ENCODE measurements at regions not wholly inside any gene's neighbourhood (a gene's known extent, or its start where the extent isn't known, plus 50 kb on each side); places are given as distances from the start of the nearest gene placed in this dataset.
"Not testable (repeated sequence)": the region's sequence is repeated elsewhere in the genome, so short reads cannot be mapped to it uniquely, and the experiment has no call there.

- H3K36me3 Mint-ChIP-seq (ENCODE audit: low read depth): no peaks in the 10 kb centered on the region
Measured at GRCh38 chr14:55832974-55833373, 253.0 kb downstream of the KTN1 start.

GRCh38 chr14:55834390-55834789 is 254.4 kb downstream of the KTN1 start:
- H3K27me3 Mint-ChIP-seq: peaks cover 7% of the 10 kb centered on the region
- no peak overlapping the region for H3K27ac Mint-ChIP-seq
- H3K9me3 ChIP-seq (ENCODE audit: control insufficient read depth, low read length, poor library complexity, severe bottlenecking): no peaks in the 10 kb centered on the region
- peaks cover 6% of the 10 kb centered on the region for H3K4me1 Mint-ChIP-seq
- DNase-seq (no peak), ATAC-seq (no peak)
- H3K36me3 Mint-ChIP-seq (ENCODE audit: low read depth): no peaks in the 10 kb centered on the region
- H3K4me3 Mint-ChIP-seq: no peak overlapping the region

More at GRCh38 chr14:55832974-55833373, 253.0 kb downstream of the KTN1 start:
- Mint-ChIP-seq H3K27ac (no peak overlapping the region), H3K4me1 (peaks cover 6% of the 10 kb centered on the region), H3K4me3 (no peak overlapping the region), H3K27me3 (peaks cover 7% of the 10 kb centered on the region)
- DNase-seq (no peak), ATAC-seq (no peak)
- H3K9me3 ChIP-seq (ENCODE audit: control insufficient read depth, low read length, poor library complexity, severe bottlenecking): no peaks in the 10 kb centered on the region

- peaks cover 6% of the 10 kb centered on the region for H3K4me1 Mint-ChIP-seq
- no peaks in the 10 kb centered on the region for H3K36me3 Mint-ChIP-seq (ENCODE audit: low read depth)
- H3K27ac Mint-ChIP-seq: no peak overlapping the region
- no peak overlapping the region for H3K4me3 Mint-ChIP-seq
- H3K27me3 Mint-ChIP-seq: peaks cover 7% of the 10 kb centered on the region
- no peak for ATAC-seq
- H3K9me3 ChIP-seq (ENCODE audit: control insufficient read depth, low read length, poor library complexity, severe bottlenecking): no peaks in the 10 kb centered on the region
- no peak for DNase-seq
Measured at GRCh38 chr14:55835985-55836384, 256.0 kb downstream of the KTN1 start.

GRCh38 chr14:55837467-55837866 is 257.5 kb downstream of the KTN1 start:
- ATAC-seq (no peak), DNase-seq (no peak)
- H3K27me3 Mint-ChIP-seq: peaks cover 7% of the 10 kb centered on the region
- no peak overlapping the region for H3K4me3 Mint-ChIP-seq
- H3K4me1 Mint-ChIP-seq: peaks cover 4% of the 10 kb centered on the region
- H3K9me3 ChIP-seq (ENCODE audit: control insufficient read depth, low read length, poor library complexity, severe bottlenecking): no peaks in the 10 kb centered on the region
- no peak overlapping the region for H3K27ac Mint-ChIP-seq
- no peaks in the 10 kb centered on the region for H3K36me3 Mint-ChIP-seq (ENCODE audit: low read depth)

GRCh38 chr14:55838529-55839052 is 258.6 kb downstream of the KTN1 start:
- ATAC-seq (no peak), DNase-seq (no peak)
- H3K4me1 Mint-ChIP-seq: no peaks in the 10 kb centered on the region
- peaks cover 7% of the 10 kb centered on the region for H3K27me3 Mint-ChIP-seq
- no peaks in the 10 kb centered on the region for H3K36me3 Mint-ChIP-seq (ENCODE audit: low read depth)
- H3K9me3 ChIP-seq (ENCODE audit: control insufficient read depth, low read length, poor library complexity, severe bottlenecking): no peaks in the 10 kb centered on the region
- H3K27ac Mint-ChIP-seq: no peak overlapping the region
- no peak overlapping the region for H3K4me3 Mint-ChIP-seq

- H3K4me1 Mint-ChIP-seq; H3K9me3 ChIP-seq (ENCODE audit: control insufficient read depth, low read length, poor library complexity, severe bottlenecking); H3K4me3 Mint-ChIP-seq; ATAC-seq; H3K36me3 Mint-ChIP-seq (ENCODE audit: low read depth); DNase-seq; H3K27ac Mint-ChIP-seq; H3K27me3 Mint-ChIP-seq: not testable (repeated sequence)
Measured at GRCh38 chr14:55839301-55839947, 259.4 kb downstream of the KTN1 start.

GRCh38 chr14:55840821-55841220 is 260.8 kb downstream of the KTN1 start:
- no peaks in the 10 kb centered on the region for H3K36me3 Mint-ChIP-seq (ENCODE audit: low read depth)
- no peak for ATAC-seq

GRCh38 chr14:55841625-55842024 is 261.6 kb downstream of the KTN1 start:
- Mint-ChIP-seq H3K27me3 (no peaks in the 10 kb centered on the region), H3K4me3 (no peak overlapping the region), H3K27ac (no peak overlapping the region), H3K36me3 (ENCODE audit: low read depth) (no peaks in the 10 kb centered on the region), H3K4me1 (no peaks in the 10 kb centered on the region)
- H3K9me3 ChIP-seq (ENCODE audit: control insufficient read depth, low read length, poor library complexity, severe bottlenecking): no peaks in the 10 kb centered on the region
- ATAC-seq: no peak
- no peak for DNase-seq

More at GRCh38 chr14:55840821-55841220, 260.8 kb downstream of the KTN1 start:
- Mint-ChIP-seq H3K27me3 (no peaks in the 10 kb centered on the region), H3K27ac (no peak overlapping the region), H3K4me1 (no peaks in the 10 kb centered on the region), H3K4me3 (no peak overlapping the region)
- no peak for DNase-seq
- H3K9me3 ChIP-seq (ENCODE audit: control insufficient read depth, low read length, poor library complexity, severe bottlenecking): no peaks in the 10 kb centered on the region

- ATAC-seq (no peak), DNase-seq (no peak)
- no peaks in the 10 kb centered on the region for H3K9me3 ChIP-seq (ENCODE audit: control insufficient read depth, low read length, poor library complexity, severe bottlenecking)
- H3K27me3 Mint-ChIP-seq: no peaks in the 10 kb centered on the region
- no peaks in the 10 kb centered on the region for H3K36me3 Mint-ChIP-seq (ENCODE audit: low read depth)
- H3K27ac Mint-ChIP-seq: no peak overlapping the region
- no peaks in the 10 kb centered on the region for H3K4me1 Mint-ChIP-seq
- H3K4me3 Mint-ChIP-seq: no peak overlapping the region
Measured at GRCh38 chr14:55843718-55844403, 263.9 kb downstream of the KTN1 start.

GRCh38 chr14:55845963-55846825 is 266.2 kb downstream of the KTN1 start:
- Mint-ChIP-seq H3K36me3 (ENCODE audit: low read depth) (no peaks in the 10 kb centered on the region), H3K27ac (no peak overlapping the region)
- H3K9me3 ChIP-seq (ENCODE audit: control insufficient read depth, low read length, poor library complexity, severe bottlenecking): no peaks in the 10 kb centered on the region

GRCh38 chr14:55846826-55847446 is 266.9 kb downstream of the KTN1 start:
- Mint-ChIP-seq H3K27ac (no peak overlapping the region), H3K27me3 (no peaks in the 10 kb centered on the region), H3K4me1 (no peaks in the 10 kb centered on the region), H3K4me3 (no peak overlapping the region), H3K36me3 (ENCODE audit: low read depth) (no peaks in the 10 kb centered on the region)
- no peaks in the 10 kb centered on the region for H3K9me3 ChIP-seq (ENCODE audit: control insufficient read depth, low read length, poor library complexity, severe bottlenecking)
- ATAC-seq: no peak
- no peak for DNase-seq

More at GRCh38 chr14:55845963-55846825, 266.2 kb downstream of the KTN1 start:
- DNase-seq (no peak), ATAC-seq (no peak)
- H3K4me1 Mint-ChIP-seq: no peaks in the 10 kb centered on the region
- no peaks in the 10 kb centered on the region for H3K27me3 Mint-ChIP-seq
- H3K4me3 Mint-ChIP-seq: no peak overlapping the region

GRCh38 chr14:55847766-55848165 is 267.8 kb downstream of the KTN1 start:
- H3K9me3 ChIP-seq (ENCODE audit: control insufficient read depth, low read length, poor library complexity, severe bottlenecking): no peaks in the 10 kb centered on the region
- Mint-ChIP-seq H3K36me3 (ENCODE audit: low read depth) (no peaks in the 10 kb centered on the region), H3K4me3 (no peak overlapping the region), H3K27me3 (no peaks in the 10 kb centered on the region), H3K4me1 (no peaks in the 10 kb centered on the region), H3K27ac (no peak overlapping the region)
- DNase-seq (no peak), ATAC-seq (no peak)

- Mint-ChIP-seq H3K4me1 (no peaks in the 10 kb centered on the region), H3K27ac (no peak overlapping the region), H3K27me3 (no peaks in the 10 kb centered on the region), H3K36me3 (ENCODE audit: low read depth) (no peaks in the 10 kb centered on the region), H3K4me3 (no peak overlapping the region)
- H3K9me3 ChIP-seq (ENCODE audit: control insufficient read depth, low read length, poor library complexity, severe bottlenecking): no peaks in the 10 kb centered on the region
- ATAC-seq (no peak), DNase-seq (no peak)
Measured at GRCh38 chr14:55848964-55849363, 269.0 kb downstream of the KTN1 start.
